HL-60 (cell line): ENCODE measurements at regions not wholly inside any gene's neighbourhood (a gene's known extent, or its start where the extent isn't known, plus 50 kb on each side); places are given as distances from the start of the nearest gene placed in this dataset.

Experiments
- DNase-seq, 2 experiments: peaks; one replicate each; pipeline ENCODE4 v3.0.0-alpha.2; 2010 to 2020; ENCODE audit warnings: low read depth in 1 of 2, low spot score in 1 of 2
- H3K27ac ChIP-seq: fragments of 250-450 bp; sonication (Bioruptor Pico); replicated peaks from 2 replicates; pipeline ENCODE4 v1.5.1; 2020; ENCODE audit warnings: mild to moderate bottlenecking, moderate library complexity
- H3K27me3 ChIP-seq: fragments of 250-450 bp; sonication (Bioruptor Pico); 2 replicates; pipeline ENCODE4 v1.5.1; 2021; ENCODE audit warnings: mild to moderate bottlenecking, moderate library complexity; ENCODE audit not compliant: insufficient read depth, poor library complexity, severe bottlenecking
- H3K4me3 ChIP-seq: replicated peaks from 2 replicates; pipeline ENCODE4 v1.5.1; 2011; ENCODE audit warnings: mild to moderate bottlenecking, control low read depth, low read length; ENCODE audit not compliant: insufficient read depth
- GABPA ChIP-seq: IDR thresholded peaks from 2 replicates; pipeline ENCODE4 v1.6.1; 2012; ENCODE audit warnings: low read depth
- POLR2AphosphoS5 ChIP-seq: IDR thresholded peaks from 2 replicates; pipeline ENCODE4 v1.6.1; 2012; ENCODE audit warnings: low read depth
- SPI1 ChIP-seq: IDR thresholded peaks from 2 replicates; pipeline ENCODE4 v1.6.1; 2012; ENCODE audit warnings: low read depth, mild to moderate bottlenecking, borderline replicate concordance
- TF ChIP-seq, protein P1 (sequence below): IDR thresholded peaks from one replicate; pipeline ENCODE4 v1.5.1; 2011; ENCODE audit warnings: low read length, control low read depth, inconsistent platforms; ENCODE audit not compliant: insufficient read depth
- TF ChIP-seq, protein P2 (sequence below): IDR thresholded peaks from 2 replicates; pipeline ENCODE4 v1.6.1; 2012; ENCODE audit warnings: low read depth; ENCODE audit not compliant: insufficient replicate concordance

DNA sequence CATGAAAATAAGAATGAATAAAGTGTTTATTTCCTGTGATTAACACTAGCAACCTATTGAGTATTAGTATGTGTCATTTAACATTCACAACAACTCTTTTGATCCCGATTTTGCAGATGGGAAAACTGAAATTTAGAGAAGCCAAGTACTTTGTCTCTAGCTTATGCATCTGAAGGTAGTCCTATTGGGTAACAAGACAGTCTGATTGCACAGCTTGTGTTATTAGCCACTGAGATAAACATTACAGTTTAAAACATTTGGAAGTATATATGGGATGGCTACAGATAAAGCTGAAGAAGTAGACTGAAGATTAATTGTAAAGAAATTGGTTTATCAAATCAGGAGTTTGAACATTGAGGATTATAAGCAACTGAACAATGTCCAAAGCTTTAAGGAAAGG is 99.6 kb upstream of the PDE5A start:
- no peak overlapping the region for H3K4me3 ChIP-seq
- no peak for DNase-seq
- no peaks in the 10 kb centered on the region for H3K27me3 ChIP-seq
- no peak overlapping the region for H3K27ac ChIP-seq
- TF ChIP-seq POLR2AphosphoS5 (no peak), SPI1 (no peak), GABPA (no peak)
- TF ChIP-seq, protein P1, sequence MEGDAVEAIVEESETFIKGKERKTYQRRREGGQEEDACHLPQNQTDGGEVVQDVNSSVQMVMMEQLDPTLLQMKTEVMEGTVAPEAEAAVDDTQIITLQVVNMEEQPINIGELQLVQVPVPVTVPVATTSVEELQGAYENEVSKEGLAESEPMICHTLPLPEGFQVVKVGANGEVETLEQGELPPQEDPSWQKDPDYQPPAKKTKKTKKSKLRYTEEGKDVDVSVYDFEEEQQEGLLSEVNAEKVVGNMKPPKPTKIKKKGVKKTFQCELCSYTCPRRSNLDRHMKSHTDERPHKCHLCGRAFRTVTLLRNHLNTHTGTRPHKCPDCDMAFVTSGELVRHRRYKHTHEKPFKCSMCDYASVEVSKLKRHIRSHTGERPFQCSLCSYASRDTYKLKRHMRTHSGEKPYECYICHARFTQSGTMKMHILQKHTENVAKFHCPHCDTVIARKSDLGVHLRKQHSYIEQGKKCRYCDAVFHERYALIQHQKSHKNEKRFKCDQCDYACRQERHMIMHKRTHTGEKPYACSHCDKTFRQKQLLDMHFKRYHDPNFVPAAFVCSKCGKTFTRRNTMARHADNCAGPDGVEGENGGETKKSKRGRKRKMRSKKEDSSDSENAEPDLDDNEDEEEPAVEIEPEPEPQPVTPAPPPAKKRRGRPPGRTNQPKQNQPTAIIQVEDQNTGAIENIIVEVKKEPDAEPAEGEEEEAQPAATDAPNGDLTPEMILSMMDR: no peak
- TF ChIP-seq, protein P2, sequence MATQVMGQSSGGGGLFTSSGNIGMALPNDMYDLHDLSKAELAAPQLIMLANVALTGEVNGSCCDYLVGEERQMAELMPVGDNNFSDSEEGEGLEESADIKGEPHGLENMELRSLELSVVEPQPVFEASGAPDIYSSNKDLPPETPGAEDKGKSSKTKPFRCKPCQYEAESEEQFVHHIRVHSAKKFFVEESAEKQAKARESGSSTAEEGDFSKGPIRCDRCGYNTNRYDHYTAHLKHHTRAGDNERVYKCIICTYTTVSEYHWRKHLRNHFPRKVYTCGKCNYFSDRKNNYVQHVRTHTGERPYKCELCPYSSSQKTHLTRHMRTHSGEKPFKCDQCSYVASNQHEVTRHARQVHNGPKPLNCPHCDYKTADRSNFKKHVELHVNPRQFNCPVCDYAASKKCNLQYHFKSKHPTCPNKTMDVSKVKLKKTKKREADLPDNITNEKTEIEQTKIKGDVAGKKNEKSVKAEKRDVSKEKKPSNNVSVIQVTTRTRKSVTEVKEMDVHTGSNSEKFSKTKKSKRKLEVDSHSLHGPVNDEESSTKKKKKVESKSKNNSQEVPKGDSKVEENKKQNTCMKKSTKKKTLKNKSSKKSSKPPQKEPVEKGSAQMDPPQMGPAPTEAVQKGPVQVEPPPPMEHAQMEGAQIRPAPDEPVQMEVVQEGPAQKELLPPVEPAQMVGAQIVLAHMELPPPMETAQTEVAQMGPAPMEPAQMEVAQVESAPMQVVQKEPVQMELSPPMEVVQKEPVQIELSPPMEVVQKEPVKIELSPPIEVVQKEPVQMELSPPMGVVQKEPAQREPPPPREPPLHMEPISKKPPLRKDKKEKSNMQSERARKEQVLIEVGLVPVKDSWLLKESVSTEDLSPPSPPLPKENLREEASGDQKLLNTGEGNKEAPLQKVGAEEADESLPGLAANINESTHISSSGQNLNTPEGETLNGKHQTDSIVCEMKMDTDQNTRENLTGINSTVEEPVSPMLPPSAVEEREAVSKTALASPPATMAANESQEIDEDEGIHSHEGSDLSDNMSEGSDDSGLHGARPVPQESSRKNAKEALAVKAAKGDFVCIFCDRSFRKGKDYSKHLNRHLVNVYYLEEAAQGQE: no peak

DNA sequence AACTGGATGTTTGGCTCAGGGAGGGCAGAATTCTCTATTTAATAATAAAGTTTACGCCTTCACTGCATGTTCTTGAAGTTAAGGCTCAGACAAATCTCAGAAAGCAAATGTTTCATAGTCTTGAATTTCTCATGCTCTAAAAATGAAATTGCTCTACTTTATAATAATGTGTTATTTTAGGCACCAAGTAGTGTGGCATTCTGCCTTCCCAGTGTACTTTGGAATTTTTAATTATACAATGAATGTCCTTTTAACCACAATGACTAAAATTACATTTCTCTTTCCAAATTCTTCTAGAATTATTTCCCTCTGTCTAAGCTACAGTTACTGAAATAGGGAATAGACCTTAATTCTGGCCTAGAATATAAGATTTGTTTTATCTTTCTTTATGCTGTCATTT is 97.9 kb upstream of the PDE5A start:
- TF ChIP-seq, protein P1: no peak
- no peak for TF ChIP-seq SPI1
- no peak for TF ChIP-seq POLR2AphosphoS5
- TF ChIP-seq, protein P2: no peak
- no peak for TF ChIP-seq GABPA
- Histone ChIP-seq H3K4me3 (no peak overlapping the region), H3K27ac (no peak overlapping the region), H3K27me3 (no peaks in the 10 kb centered on the region)
- no peak for DNase-seq

DNA sequence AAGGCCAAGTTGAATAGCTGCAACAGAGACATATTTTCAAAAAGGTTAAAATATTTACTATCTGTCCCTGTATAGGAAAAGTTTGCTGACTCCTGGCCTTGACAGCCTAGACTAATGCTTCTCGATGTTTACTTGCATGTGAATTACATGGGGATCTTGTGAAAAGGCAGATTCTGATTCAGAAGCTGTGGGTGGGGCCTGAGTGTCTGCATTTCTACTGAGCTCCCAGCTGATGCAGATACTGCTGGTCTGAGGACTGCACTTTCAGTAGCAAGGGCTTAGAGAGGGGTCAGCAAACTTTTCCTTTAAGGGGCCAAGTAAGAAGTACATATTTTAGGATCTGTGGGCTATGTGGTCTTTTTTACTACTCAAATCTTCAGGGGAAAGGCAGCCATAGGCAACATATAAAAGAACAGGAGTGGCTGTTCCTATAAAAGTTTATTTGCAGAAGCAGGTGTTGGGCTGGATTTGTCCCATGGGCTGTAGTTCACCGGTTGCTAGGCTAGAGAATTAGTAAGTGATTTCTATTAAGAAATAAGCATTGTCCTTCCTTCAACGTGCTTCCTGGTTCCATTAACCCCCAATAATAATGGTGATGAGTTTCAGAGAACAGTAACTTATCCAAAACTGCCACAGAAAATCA is 97.2 kb upstream of the PDE5A start:
- no peak overlapping the region for H3K4me3 ChIP-seq
- no peaks in the 10 kb centered on the region for H3K27me3 ChIP-seq
- TF ChIP-seq, protein P1: no peak
- no peak for DNase-seq
- no peak overlapping the region for H3K27ac ChIP-seq

DNA sequence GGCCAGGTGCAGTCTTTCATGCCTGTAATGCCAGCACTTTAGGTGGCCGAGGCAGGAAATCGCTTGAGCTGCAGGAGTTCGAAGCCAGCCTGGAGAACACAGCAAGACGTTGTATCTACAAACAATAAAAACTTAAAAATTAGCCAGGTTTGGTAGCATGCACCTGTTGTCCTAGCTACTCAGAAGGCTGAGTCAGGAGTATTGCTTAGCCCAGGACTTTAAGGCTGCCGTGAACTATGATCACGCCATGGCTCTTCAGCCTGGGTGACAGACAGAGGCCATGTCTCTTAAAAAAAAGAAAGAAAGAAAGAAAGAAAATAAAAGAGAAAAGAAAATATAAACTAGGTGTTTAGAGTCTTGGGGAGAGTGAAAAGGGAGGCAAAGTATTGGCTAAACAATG is 96.4 kb upstream of the PDE5A start:
- H3K4me3 ChIP-seq: no peak overlapping the region
- H3K27me3 ChIP-seq: no peaks in the 10 kb centered on the region
- no peak for DNase-seq
- no peak overlapping the region for H3K27ac ChIP-seq
- TF ChIP-seq POLR2AphosphoS5: no peak
- TF ChIP-seq, protein P1: no peak
- no peak for TF ChIP-seq GABPA
- TF ChIP-seq, protein P2: no peak
- no peak for TF ChIP-seq SPI1
